MCF 10A (cell line): ENCODE measurements at regions not wholly inside any gene's neighbourhood (a gene's known extent, or its start where the extent isn't known, plus 50 kb on each side); places are given as distances from the start of the nearest gene placed in this dataset.

Experiments
- BruUV-seq: library from RNA; stranded (reverse); fragments of 400-500 nt; replicated peaks from 2 replicates; lab custom pipeline; 2021; lab: Mats Ljungman, UMichigan
- CTCF ChIA-PET: fragments of 300-600 bp; sonication (Branson Sonifier 250); formaldehyde crosslinking; extraction: SDS; loops from one replicate; lab custom pipeline; 2021; ENCODE audit warnings: antibody characterized with exemption, inconsistent platforms; lab: Yijun Ruan, JAX
- POLR2A ChIA-PET: fragments of 300-600, 350-650 bp; sonication (Branson Sonifier 250); formaldehyde crosslinking; extraction: SDS; loops from one replicate; lab custom pipeline; 2020; ENCODE audit warnings: antibody characterized with exemption, inconsistent platforms; lab: Yijun Ruan, JAX
- DNase-seq: peaks from one replicate; pipeline ENCODE4 v3.0.0-alpha.2; 2018; ENCODE audit not compliant: unreplicated experiment
- H3K27ac Mint-ChIP-seq: one replicate; pipeline ENCODE4 v1.8.0; 2022; ENCODE audit warnings: mild to moderate bottlenecking, low read depth, mixed read lengths; ENCODE audit not compliant: unreplicated experiment
- H3K27me3 Mint-ChIP-seq: one replicate; pipeline ENCODE4 v1.8.0; 2022; ENCODE audit warnings: mixed read lengths; ENCODE audit not compliant: insufficient read depth, unreplicated experiment
- H3K36me3 Mint-ChIP-seq: one replicate; pipeline ENCODE4 v1.8.0; 2022; ENCODE audit warnings: mild to moderate bottlenecking, moderate library complexity, mixed read lengths; ENCODE audit not compliant: insufficient read depth, unreplicated experiment
- H3K4me1 Mint-ChIP-seq: one replicate; pipeline ENCODE4 v1.8.0; 2022; ENCODE audit warnings: mixed read lengths; ENCODE audit not compliant: insufficient read depth, unreplicated experiment
- H3K4me3 Mint-ChIP-seq: one replicate; pipeline ENCODE4 v1.8.0; 2022; ENCODE audit warnings: mild to moderate bottlenecking, moderate library complexity, mixed read lengths; ENCODE audit not compliant: unreplicated experiment
- H3K9me3 Mint-ChIP-seq: one replicate; pipeline ENCODE4 v1.8.0; 2022; ENCODE audit warnings: mixed read lengths; ENCODE audit not compliant: unreplicated experiment
- intact Hi-C: fragments of 100-400 bp; cut with micrococcal nuclease; formaldehyde crosslinking; loops from 2 replicates; pipeline ENCODE4 v1.14.1; 2022
- TF ChIP-seq, protein P1 (sequence below): fragments of 200-600 bp; IDR thresholded peaks from one replicate; pipeline ENCODE4 v1.8.0; 2022; ENCODE audit warnings: antibody characterized with exemption, mild to moderate bottlenecking; ENCODE audit not compliant: unreplicated experiment

- H3K4me3 Mint-ChIP-seq: no peak overlapping the region
- H3K36me3 Mint-ChIP-seq: no peaks in the 10 kb centered on the region
- BruUV-seq: no TSS peak
- DNase-seq: no peak
- no peaks in the 10 kb centered on the region for H3K9me3 Mint-ChIP-seq
- ChIA-PET POLR2A (no interaction called here), CTCF (interaction anchor here (0.6 to 0.7 kb wide), 3 partner anchors 17 to 169 kb away, joined by 3 read pairs; no protein-coding TSS in a partner anchor)
- intact Hi-C loops: no loop called here
- peaks cover 7% of the 10 kb centered on the region for H3K4me1 Mint-ChIP-seq
- TF ChIP-seq, protein P1, sequence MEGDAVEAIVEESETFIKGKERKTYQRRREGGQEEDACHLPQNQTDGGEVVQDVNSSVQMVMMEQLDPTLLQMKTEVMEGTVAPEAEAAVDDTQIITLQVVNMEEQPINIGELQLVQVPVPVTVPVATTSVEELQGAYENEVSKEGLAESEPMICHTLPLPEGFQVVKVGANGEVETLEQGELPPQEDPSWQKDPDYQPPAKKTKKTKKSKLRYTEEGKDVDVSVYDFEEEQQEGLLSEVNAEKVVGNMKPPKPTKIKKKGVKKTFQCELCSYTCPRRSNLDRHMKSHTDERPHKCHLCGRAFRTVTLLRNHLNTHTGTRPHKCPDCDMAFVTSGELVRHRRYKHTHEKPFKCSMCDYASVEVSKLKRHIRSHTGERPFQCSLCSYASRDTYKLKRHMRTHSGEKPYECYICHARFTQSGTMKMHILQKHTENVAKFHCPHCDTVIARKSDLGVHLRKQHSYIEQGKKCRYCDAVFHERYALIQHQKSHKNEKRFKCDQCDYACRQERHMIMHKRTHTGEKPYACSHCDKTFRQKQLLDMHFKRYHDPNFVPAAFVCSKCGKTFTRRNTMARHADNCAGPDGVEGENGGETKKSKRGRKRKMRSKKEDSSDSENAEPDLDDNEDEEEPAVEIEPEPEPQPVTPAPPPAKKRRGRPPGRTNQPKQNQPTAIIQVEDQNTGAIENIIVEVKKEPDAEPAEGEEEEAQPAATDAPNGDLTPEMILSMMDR: no peak
- no peak overlapping the region for H3K27ac Mint-ChIP-seq
- peaks cover 16% of the 10 kb centered on the region for H3K27me3 Mint-ChIP-seq
Measured at GRCh38 chr10:23533212-23533611, 94.3 kb downstream of the OTUD1 start.

GRCh38 chr10:23534326-23534725 is 95.5 kb downstream of the OTUD1 start:
- ChIA-PET CTCF (interaction anchor here (1.1 kb wide), 1 partner anchor 19 kb away, joined by 4 read pairs; no protein-coding TSS in a partner anchor), POLR2A (no interaction called here)
- no peak overlapping the region for H3K27ac Mint-ChIP-seq
- intact Hi-C loops: no loop called here
- BruUV-seq: no TSS peak
- no peaks in the 10 kb centered on the region for H3K9me3 Mint-ChIP-seq
- peaks cover 7% of the 10 kb centered on the region for H3K4me1 Mint-ChIP-seq
- no peak overlapping the region for H3K4me3 Mint-ChIP-seq
- TF ChIP-seq, protein P1: no peak
- no peaks in the 10 kb centered on the region for H3K36me3 Mint-ChIP-seq
- DNase-seq: no peak
- H3K27me3 Mint-ChIP-seq: peaks cover 19% of the 10 kb centered on the region

GRCh38 chr10:23534761-23535160 is 95.9 kb downstream of the OTUD1 start:
- Mint-ChIP-seq H3K4me1 (peaks cover 7% of the 10 kb centered on the region), H3K27ac (no peak overlapping the region), H3K36me3 (no peaks in the 10 kb centered on the region), H3K9me3 (no peaks in the 10 kb centered on the region), H3K27me3 (peaks cover 19% of the 10 kb centered on the region), H3K4me3 (no peak overlapping the region)
- no peak for DNase-seq
- no TSS peak for BruUV-seq
- intact Hi-C loops: loop anchor here (1.0 kb wide), 2 partner anchors 122 to 169 kb away; no protein-coding TSS in a partner anchor
- TF ChIP-seq, protein P1: no peak
- ChIA-PET POLR2A (no interaction called here), CTCF (interaction anchor here (1.1 to 1.2 kb wide), 2 partner anchors 9 to 19 kb away, joined by 4 read pairs; no protein-coding TSS in a partner anchor)

DNA sequence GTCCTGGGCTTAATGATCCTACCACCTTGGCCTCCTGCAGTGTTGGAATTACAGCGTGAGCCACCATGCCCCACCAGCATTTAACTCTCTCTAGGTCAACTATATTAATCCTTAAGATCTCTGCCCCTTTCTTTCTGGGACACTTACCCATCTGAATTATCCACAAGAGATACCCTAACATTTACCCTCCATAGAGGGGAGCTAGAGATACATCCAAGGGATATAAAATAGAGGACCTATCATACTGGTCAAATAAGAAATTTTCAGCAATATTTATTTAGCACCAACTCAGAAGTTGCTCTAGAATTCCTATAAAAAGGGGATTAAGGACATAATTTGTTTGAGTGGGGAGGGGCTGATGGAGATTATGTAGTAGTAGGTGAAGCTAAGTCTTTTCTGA is 96.5 kb downstream of the OTUD1 start:
- no peak overlapping the region for H3K4me3 Mint-ChIP-seq
- H3K4me1 Mint-ChIP-seq: peaks cover 7% of the 10 kb centered on the region
- H3K27me3 Mint-ChIP-seq: peaks cover 19% of the 10 kb centered on the region
- intact Hi-C loops: loop anchor here (1.0 kb wide), 2 partner anchors 121 to 168 kb away; no protein-coding TSS in a partner anchor
- DNase-seq: no peak
- POLR2A ChIA-PET: no interaction called here
- TF ChIP-seq, protein P1: peak; percentile 20
- no peak overlapping the region for H3K27ac Mint-ChIP-seq
- no peaks in the 10 kb centered on the region for H3K36me3 Mint-ChIP-seq
- no peaks in the 10 kb centered on the region for H3K9me3 Mint-ChIP-seq
- BruUV-seq: no TSS peak
- CTCF ChIA-PET: interaction anchor here (0.6 to 1.2 kb wide), 4 partner anchors 10 to 243 kb away, joined by 3 to 4 read pairs (median 4); no protein-coding TSS in a partner anchor
